ENCODE measurements at regions not wholly inside any gene's neighbourhood (a gene's known extent, or its start where the extent isn't known, plus 50 kb on each side); places are given as distances from the start of the nearest gene placed in this dataset.
A peak's percentile ranks its signal among the peaks of the same experiment; 100 is the strongest.

DNA sequence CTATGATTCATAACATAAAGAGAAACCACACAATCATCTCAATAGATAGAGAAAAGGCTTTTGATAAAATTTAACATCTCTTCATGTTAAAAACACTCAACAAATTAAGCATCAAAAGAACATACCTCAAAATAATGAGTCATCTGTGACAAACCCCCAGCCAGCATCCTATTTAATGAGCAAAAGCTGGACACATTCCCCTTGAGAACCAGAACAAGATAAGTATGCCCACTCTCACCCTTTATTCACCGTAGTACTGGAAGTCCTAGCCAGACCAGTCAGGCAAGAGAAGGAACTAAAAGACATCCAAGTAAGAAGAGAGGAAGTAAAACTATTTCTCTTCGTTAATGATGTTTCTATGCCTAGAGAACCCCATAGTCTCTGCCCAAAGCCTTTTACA, 507.2 kb downstream of the PABPC4L start (continued):
- TF ChIP-seq, protein P1, sequence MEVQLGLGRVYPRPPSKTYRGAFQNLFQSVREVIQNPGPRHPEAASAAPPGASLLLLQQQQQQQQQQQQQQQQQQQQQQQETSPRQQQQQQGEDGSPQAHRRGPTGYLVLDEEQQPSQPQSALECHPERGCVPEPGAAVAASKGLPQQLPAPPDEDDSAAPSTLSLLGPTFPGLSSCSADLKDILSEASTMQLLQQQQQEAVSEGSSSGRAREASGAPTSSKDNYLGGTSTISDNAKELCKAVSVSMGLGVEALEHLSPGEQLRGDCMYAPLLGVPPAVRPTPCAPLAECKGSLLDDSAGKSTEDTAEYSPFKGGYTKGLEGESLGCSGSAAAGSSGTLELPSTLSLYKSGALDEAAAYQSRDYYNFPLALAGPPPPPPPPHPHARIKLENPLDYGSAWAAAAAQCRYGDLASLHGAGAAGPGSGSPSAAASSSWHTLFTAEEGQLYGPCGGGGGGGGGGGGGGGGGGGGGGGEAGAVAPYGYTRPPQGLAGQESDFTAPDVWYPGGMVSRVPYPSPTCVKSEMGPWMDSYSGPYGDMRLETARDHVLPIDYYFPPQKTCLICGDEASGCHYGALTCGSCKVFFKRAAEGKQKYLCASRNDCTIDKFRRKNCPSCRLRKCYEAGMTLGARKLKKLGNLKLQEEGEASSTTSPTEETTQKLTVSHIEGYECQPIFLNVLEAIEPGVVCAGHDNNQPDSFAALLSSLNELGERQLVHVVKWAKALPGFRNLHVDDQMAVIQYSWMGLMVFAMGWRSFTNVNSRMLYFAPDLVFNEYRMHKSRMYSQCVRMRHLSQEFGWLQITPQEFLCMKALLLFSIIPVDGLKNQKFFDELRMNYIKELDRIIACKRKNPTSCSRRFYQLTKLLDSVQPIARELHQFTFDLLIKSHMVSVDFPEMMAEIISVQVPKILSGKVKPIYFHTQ (CRISPR knock-in tag; IDR thresholded peaks at IDR 0.05) = no peak

DNA sequence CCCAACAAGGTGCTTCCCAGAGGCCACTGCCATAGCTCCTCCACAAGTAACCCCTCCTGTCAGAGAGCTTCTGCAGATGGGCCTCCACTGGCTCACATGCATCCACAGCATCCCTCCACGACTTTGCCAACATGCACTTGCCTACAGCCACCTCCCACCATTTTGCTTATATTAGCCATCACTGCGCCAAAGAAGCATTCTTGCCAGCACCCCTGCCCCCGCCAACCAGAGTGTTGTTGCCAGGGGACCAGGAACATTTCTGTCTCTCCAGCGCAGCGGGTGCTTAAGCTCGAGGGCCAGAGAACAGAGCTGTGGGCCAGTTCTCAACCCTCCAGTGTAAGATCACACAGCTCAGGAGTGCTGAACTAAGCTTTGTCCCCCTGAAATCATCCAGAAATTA, 517.6 kb downstream of the PABPC4L start:
- CTCF ChIA-PET = no interaction called here
- DNase-seq (ENCODE audit: low spot score) (no peak), ATAC-seq (no peak)
- TF ChIP-seq, protein P1 (CRISPR knock-in tag; IDR thresholded peaks at IDR 0.05) = no peak
- TF ChIP-seq OVOL2 (CRISPR knock-in tag; IDR thresholded peaks at IDR 0.05; ENCODE audit: borderline replicate concordance) = no peak
- Mint-ChIP-seq H3K27me3 (ENCODE audit: low read depth) (no peaks in the 10 kb centered on the region; the same call in 1 of the 2 replicates), H3K27ac (no peak overlapping the region), H3K4me1 (0 out of 2 replicates have a peak, but pooled peaks cover 5% of the 10 kb centered on the region), H3K4me3 (no peak overlapping the region), H3K36me3 (peaks cover 40% of the 10 kb centered on the region), H3K9me3 (peaks cover 56% of the 10 kb centered on the region)
- POLR2A ChIA-PET = no interaction called here

DNA sequence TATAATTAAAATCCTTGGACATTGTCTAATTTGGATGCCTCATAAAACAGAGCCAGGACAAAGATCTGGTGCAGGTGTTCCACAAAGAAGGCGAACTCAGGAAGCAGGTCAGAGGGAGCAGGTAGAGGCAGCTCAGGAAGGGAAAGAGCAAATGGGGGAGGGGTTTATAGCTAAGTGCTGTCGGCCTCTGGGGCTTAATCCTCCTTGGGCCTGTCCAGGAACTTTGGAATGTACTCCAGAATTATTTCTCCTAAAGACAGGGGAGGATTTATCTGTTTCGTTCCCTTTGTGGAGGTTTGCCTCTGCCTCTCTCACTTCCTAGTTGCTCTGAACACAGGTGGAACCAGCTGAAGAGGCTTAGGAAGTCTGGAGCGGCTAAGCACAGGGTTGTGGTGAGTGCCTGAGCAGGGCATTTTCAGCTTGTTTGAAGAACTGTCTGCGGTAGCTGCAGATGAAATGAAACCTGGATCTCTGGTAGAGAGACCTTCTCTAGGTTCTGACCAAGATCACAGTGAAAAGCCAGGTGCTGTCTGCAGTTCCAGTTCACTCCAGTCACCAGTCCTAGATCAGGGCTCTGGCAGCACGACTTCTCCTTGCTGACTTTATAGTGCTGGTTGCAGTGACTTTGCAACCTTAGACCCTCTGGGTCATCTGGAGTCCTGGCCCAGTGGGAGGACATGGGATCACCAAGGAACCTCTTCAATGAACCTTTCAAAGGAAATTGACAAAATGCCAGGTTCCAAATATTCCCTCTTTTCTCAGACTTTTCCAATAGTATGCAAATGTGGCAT, 519.2 kb downstream of the PCDH10 start:
- ChIA-PET POLR2A (no interaction called here), CTCF (interaction anchor here (0.8 to 1.0 kb wide), 2 partner anchors 11 to 516 kb away, joined by 4 read pairs; no protein-coding TSS in a partner anchor)
- Mint-ChIP-seq H3K27me3 (ENCODE audit: low read depth) (no peaks in the 10 kb centered on the region), H3K36me3 (no peaks in the 10 kb centered on the region), H3K27ac (no peak overlapping the region), H3K4me1 (peaks cover 15% of the 10 kb centered on the region), H3K9me3 (peaks cover 12% of the 10 kb centered on the region), H3K4me3 (no peak overlapping the region)
- peak; percentile 11 for DNase-seq (ENCODE audit: low spot score)
- peak; percentile 96 for ATAC-seq
- TF ChIP-seq TEAD4 (CRISPR knock-in tag; IDR thresholded peaks at IDR 0.05) (no peak), ZNF671 (CRISPR knock-in tag; IDR thresholded peaks at IDR 0.05) (no peak), CREM (CRISPR knock-in tag; IDR thresholded peaks at IDR 0.05) (no peak), PRRX2 (CRISPR knock-in tag; IDR thresholded peaks at IDR 0.05) (no peak), ZNF232 (CRISPR knock-in tag; IDR thresholded peaks at IDR 0.05) (no peak), ESRRA (CRISPR knock-in tag; IDR thresholded peaks at IDR 0.05; ENCODE audit: borderline replicate concordance) (no peak)
- TF ChIP-seq, protein P2, sequence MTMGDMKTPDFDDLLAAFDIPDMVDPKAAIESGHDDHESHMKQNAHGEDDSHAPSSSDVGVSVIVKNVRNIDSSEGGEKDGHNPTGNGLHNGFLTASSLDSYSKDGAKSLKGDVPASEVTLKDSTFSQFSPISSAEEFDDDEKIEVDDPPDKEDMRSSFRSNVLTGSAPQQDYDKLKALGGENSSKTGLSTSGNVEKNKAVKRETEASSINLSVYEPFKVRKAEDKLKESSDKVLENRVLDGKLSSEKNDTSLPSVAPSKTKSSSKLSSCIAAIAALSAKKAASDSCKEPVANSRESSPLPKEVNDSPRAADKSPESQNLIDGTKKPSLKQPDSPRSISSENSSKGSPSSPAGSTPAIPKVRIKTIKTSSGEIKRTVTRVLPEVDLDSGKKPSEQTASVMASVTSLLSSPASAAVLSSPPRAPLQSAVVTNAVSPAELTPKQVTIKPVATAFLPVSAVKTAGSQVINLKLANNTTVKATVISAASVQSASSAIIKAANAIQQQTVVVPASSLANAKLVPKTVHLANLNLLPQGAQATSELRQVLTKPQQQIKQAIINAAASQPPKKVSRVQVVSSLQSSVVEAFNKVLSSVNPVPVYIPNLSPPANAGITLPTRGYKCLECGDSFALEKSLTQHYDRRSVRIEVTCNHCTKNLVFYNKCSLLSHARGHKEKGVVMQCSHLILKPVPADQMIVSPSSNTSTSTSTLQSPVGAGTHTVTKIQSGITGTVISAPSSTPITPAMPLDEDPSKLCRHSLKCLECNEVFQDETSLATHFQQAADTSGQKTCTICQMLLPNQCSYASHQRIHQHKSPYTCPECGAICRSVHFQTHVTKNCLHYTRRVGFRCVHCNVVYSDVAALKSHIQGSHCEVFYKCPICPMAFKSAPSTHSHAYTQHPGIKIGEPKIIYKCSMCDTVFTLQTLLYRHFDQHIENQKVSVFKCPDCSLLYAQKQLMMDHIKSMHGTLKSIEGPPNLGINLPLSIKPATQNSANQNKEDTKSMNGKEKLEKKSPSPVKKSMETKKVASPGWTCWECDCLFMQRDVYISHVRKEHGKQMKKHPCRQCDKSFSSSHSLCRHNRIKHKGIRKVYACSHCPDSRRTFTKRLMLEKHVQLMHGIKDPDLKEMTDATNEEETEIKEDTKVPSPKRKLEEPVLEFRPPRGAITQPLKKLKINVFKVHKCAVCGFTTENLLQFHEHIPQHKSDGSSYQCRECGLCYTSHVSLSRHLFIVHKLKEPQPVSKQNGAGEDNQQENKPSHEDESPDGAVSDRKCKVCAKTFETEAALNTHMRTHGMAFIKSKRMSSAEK (CRISPR knock-in tag; IDR thresholded peaks at IDR 0.05; ENCODE audit: borderline replicate concordance) = no peak
- TF ChIP-seq, protein P3, sequence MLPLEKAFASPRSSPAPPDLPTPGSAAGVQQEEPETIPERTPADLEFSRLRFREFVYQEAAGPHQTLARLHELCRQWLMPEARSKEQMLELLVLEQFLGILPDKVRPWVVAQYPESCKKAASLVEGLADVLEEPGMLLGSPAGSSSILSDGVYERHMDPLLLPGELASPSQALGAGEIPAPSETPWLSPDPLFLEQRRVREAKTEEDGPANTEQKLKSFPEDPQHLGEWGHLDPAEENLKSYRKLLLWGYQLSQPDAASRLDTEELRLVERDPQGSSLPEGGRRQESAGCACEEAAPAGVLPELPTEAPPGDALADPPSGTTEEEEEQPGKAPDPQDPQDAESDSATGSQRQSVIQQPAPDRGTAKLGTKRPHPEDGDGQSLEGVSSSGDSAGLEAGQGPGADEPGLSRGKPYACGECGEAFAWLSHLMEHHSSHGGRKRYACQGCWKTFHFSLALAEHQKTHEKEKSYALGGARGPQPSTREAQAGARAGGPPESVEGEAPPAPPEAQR (CRISPR knock-in tag; IDR thresholded peaks at IDR 0.05) = no peak

Measured in WTC11 (cell line).